DMS53 treated with DMSO at 0.1 percent for 48 hours (cell line): ENCODE measurements at regions not wholly inside any gene's neighbourhood (a gene's known extent, or its start where the extent isn't known, plus 50 kb on each side); places are given as distances from the start of the nearest gene placed in this dataset.
"Not testable (repeated sequence)": the region's sequence is repeated elsewhere in the genome, so short reads cannot be mapped to it uniquely, and the experiment has no call there.

ENCODE experiments used
- DNase-seq: peaks from one replicate; lab custom pipeline; 2025; ENCODE audit not compliant: unreplicated experiment; lab: John Stamatoyannopoulos, UW

DNA sequence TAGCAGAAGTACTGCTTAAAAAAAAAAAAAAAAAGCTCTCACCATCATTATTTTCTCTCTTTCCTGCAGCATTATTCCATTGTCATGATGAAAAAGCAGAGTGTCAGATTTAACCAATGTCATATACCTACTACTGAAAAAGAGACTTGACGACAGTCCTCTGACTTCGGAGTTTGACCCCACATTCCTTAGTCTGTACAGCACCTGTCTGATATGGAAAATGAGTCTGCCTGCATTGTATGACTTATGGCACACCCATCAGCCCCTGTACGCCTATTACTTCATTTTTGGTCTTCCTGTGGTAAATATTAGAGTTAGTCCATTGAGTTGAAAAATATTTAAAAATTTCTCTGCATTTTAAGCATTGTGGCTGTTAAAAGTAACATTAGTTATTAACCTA lies 54.5 kb upstream of the NOX4 start:
- no peak for DNase-seq

DNA sequence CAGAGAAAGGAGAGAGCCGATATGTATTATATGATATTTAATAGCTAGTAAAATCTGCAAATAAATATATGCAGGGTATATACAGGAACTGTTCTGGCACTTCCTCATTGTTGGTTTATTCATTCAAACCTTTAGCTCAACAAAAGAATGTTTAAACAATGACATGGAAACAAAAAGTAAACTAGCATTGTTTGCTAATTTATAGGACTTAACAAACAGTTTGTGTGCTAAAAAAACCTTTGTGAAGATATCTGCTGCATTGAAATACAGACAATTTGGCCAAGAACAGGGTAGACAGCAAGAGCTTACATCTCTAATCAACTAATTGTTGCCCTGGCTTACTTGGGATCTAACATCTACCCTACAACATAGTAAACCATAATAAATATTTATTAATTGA lies 64.6 kb upstream of the NOX4 start:
- DNase-seq = not testable (repeated sequence)

DNA sequence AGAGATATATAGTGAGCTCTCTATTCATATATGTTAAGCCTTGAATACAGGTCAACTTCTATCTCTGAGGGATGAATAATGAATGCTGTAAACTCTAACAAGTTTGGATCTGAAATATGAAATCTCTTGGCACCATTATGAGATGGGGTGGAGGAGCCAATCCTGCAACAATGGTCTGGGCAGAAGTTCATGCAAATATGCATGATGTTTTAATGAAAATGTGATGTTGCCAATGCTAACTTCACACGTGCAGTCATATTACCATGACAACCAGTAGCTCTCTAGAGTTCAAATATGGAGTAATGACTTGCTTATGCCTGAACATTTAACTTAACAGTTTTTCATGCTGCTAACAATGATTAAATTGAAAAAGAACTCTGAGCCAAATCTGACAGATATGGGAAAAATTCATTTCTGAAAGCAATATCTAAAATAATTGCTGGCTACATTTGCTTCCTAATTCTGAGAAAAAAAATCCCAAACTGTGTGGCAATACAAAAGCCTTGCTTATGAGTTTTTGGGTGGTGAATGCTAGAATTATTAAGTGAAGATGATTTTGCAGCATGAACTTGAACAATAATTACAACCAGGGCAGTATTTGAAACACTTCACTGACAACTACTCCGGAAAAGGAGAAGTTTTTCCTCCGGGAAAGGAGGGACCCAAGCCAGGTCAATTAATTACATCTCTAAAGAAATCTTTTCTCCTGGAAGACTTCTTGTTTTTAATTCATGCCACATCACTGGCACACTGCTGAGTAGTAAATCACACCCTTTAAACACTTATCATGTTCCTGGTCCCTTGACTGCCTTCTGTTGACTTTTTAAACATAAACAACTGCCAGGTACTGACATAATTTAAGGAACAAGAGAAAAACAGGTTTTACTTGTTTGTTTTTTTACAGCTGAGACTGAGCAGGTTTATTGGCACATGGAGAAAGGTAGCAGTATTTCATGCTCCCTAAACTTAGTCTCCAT lies 65.8 kb upstream of the NOX4 start:
- DNase-seq = peak; percentile 97

DNA sequence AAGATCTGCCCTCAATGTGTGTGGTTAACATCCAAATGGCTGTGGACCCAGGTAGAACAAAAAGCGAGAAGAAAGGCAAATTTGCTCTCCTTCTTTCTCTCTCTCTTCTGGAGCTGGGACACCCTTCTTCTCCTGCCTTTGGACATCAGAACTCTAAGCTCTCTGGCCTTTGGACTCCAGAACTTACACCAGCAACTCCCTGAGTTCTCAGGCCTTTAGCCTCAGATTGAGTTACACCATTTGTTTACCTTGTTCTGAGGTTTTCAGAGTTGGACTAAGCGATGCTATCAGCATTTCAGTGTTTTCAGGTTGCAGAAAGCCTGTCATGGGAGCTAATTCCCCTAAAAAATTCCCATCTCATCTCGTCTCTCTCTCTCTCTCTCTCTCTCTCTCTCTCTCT lies 69.4 kb upstream of the NOX4 start:
- peak; percentile 24 for DNase-seq

DNA sequence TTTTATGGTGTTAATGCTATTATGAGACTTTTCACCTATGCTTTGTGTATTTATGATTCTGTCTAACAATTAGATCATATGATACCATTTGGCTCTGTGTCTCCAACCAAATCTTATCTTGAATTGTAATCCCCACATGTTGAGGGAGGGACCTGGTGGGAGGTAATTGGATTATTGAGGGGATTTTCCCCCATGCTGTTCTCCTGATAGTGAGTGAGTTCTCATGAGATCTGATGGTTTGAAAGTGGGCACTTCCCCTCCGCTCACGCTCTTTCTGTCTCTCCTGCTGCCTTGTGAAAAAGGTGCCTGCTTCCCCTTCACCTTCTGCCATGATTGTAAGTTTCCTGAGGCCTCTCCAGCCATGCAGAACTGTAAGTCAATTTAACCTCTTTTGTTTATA lies 71.6 kb upstream of the NOX4 start:
- DNase-seq = not testable (repeated sequence)

DNA sequence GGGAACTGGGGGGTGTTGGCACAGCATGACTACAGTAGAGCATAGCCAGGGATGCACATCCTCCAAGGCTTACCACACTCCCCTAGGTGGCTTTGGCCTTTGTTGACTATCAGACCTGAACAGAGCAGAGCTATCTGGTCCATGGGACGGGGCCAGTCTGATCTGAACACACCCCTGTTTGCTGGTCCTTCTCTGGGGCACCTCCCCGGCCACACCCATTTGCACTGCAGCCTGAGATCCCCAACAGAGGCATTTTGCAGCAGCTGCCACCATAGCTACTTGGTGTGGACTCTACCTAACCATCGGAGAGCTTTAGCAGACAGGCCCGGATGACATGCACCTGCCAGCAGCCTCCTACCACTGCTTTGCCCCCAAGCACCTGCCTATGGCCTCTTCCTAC lies 75.8 kb upstream of the NOX4 start:
- no peak for DNase-seq

DNA sequence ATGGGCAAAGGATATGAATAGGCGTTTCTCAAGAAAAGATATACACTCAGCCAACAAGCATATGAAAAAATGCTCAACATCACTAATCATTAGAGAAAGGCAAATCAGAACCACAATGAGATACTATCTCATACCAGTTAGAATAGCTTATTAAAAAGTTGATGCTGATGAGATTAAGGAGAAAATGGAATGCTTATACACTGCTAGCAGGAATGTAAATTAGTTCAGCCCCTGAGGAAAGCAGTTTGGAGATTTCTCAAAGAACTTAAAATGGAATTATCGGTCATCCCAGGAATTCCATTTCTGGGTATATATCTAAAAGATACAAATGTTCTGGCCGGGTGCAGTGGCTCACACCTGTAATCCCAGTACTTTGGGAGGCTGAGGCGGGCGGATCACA lies 78.2 kb upstream of the NOX4 start:
- DNase-seq = not testable (repeated sequence)

DNA sequence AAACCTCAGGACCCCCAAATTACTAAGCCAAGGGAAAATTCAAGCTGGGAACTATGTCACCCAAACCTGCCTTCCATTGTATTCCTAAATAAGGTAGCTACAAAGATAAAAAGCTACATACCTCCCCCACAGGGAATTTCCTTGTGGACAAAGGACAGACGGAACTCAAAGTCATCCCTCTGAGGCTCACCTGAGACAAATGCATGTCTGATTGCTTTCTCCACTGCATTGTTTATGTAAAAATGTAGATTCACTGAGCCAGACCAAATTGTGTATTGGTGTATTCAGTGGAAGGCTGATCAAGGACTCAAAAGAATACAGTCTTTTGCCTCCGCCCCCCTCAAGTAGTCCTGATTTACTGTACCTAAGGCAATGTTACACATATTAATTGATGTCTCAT lies 80.5 kb upstream of the NOX4 start:
- DNase-seq = not testable (repeated sequence)

DNA sequence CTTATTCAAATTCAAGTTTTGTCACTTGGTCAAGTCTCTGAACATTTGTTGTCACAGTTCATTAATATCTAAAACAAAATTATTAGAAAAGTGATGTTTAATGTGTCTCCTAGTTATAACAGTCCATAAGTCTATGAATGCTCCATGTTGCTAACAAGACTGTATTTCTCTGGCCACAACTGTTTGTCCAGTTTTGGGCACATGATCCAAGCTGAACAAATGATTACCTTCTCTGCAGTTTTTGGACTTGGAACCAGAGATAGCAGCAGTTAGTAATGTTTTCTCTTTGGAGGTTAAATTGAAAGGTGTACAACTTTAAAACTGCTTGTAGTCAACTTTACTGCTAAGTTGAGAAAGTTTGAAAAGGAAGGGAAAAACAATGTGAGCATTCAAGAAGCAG lies 84.7 kb upstream of the NOX4 start:
- DNase-seq = not testable (repeated sequence)

DNA sequence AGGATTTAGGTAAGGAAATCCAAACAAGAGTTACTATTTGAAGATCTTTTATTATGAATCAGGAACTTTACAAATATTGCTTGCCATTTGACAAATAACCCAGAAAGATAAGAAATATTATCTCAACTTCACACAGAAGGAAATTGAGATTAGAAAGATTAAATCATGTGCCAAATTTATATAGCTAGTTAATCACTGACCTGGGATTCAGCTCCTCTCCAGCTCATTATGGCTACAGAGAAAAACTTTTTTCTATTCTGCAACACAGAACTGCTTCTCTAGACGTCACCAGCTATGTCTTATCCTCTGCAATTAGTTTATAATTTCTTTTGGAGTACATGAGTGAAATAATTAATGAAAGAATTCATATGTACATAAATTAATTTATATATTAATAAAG lies 86.3 kb upstream of the NOX4 start:
- DNase-seq = not testable (repeated sequence)

DNA sequence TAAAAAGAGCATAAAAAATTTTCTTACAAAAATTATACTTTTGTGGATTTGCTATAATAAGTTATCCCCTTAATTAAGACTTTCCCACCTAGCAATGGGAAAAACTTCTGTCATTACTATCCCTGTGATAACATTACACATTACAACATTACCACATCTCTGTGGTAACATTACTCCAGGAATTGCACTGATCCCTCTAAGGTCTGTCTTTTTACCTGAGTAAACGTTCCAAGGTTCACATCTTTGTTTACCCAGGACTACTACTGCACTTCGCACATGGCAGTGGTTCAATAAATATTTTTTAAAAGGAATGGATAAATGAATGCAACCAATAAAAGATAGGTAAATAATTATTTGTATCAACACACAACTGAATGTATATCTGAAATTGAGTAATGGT lies 92.4 kb upstream of the NOX4 start:
- no peak for DNase-seq

DNA sequence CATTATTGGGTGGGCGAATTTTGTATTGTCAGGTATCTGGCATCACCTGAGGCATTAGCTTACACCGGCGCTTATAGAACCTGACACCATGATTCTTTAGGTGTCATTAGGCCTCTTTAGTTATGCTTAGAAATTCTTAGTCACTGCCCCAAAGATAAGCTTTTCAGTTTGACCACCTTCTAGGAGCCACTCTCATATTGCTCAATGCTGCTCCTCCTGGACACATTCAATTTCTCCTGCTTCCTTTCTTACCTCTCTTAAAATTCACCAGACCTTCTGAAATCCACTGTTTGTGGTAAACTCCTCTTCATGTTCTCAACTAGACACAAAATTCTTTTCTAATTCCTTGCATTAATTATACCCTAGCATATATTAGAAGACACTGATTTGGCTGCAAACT lies 93.9 kb upstream of the NOX4 start:
- not testable (repeated sequence) for DNase-seq

DNA sequence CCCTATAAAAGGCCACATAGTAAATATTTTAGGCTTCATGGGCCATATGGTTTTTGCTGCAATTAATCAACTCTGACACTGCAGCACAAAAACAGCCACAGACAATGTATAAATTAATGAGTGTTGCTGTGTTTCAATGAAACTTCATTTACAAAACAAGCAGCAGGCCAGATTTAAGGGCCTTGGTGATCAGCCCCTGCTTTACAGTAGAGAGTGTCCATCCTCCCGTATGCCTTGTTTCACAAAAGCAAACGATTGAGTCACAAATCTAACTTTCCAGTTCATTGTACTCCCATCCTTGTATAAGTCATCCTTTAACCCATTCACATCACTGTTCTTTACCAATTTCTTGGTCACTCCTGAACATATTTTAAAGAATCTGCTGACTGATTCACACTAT lies 94.3 kb upstream of the NOX4 start:
- DNase-seq = not testable (repeated sequence)

DNA sequence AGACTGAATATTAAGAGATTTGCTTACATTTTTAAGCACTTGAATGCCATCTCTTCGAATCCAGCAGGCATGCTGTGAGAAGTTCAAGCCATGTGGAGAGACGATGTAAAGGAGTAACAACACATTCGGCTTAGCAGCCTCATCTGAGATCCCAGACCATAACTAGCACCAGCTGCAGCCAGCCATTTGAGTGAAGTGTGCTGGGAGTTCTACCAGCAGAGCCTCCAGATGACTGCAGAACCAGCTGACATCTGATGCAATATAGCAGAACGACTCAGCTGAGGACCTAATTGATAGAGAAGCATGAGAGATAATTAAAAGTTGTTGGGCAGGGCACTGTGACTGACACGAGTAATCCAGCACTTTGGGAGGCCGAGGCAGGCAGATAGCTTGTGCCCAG lies 98.2 kb upstream of the NOX4 start:
- not testable (repeated sequence) for DNase-seq

DNA sequence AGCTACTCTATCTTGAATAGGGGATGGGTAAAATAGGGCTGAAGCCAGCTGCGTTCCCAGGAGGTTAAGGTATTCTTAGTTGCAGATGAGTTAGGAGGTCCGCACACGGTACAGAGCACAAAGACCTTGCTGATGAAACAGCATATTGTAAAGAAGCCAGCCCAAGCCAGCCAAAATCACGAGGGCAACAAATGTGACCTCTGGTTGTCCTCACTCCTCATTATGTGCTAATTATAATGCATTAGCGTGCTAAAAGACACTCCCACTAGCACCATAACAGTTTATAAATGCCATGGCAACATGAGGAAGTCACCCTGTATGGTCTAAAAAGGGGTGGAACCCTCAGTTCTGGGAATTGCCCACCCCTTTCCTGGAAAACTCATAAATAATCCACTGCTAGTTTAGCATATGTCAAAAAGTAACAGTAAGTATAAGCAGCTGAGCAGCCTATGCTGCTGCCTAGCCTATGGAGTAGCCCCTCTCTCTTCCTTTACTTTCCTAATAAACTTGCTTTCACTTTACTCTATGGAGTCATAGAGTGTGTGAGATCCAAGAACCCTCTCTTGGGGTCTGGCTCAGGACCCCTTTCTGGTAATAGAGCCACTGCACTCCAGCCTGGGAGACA lies 98.9 kb upstream of the NOX4 start:
- DNase-seq = not testable (repeated sequence)

DNA sequence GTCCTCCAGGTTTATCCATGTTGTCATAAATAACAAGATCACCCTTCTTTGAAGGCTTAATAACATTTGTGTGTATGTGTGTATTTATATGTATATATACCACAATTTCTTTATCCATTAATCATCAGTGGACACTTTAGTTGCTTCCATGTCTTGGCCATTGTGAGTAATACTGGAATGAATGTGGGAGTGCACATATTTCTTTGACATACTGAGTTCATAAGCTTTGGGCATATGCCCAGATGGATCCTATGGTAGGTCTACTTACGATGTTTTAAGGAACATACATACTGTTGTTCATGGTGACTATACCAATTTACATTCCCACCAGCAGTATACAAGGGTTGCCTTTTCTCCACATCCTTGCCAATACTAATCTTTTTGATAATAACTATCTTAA lies 108.8 kb upstream of the TRIM77 start:
- DNase-seq = not testable (repeated sequence)

DNA sequence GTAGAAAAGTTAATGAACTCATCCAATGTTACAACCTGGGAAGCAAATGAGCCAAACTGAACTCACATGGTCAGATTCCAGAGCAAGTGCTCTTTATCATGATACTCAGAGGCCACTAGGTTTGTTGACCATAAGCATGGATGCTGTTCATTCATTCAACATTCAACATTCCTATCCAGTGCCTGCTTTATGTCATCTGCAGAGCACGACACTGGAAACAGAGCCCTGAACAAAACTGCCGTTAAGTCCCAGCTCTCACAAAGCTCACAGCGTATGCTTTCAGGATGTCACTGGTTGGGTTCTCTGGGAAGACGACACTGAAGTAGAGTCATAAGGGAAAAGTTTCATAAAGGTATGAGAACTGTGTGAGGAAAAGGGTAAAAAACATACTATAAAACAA lies 105.8 kb upstream of the TRIM77 start:
- no peak for DNase-seq

DNA sequence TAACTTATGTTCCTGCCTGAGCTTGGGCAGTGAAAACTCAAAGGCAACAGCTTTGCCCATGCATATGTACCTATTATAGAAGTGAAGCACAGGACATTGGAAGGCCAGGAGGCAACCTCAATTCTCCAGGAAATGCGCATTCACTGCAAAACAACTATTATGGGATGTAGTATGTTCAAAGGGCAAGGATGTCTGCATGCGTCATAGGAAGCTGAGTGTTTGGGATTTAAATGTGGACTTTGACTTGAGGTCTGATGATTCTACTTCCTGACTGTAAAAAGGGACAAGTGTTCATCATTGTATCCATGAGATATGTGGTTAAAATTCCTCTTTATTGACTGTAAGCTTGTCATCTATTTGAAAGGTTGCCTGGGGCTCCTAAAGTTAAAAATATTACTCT lies 103.3 kb upstream of the TRIM77 start:
- DNase-seq = peak; percentile 96

DNA sequence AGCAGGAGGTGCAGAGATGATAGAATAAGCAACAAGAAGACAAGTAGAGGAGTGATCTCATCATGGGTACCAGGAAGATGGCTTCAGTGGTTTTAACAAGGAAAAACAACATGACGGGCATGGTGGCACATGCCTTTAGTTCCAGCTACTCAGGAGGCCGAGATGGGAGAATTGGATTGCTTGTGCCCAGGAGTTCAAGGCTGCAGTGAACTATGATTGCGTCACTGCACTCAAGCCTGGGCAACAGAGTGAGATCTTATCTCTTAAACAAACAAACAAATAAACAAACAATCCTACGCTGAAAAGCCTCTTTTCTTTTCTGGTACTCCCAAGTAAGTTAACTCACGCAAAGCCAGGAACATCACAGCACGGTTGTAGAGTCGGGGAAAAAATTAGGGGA lies 102.6 kb upstream of the TRIM77 start:
- DNase-seq = not testable (repeated sequence)

DNA sequence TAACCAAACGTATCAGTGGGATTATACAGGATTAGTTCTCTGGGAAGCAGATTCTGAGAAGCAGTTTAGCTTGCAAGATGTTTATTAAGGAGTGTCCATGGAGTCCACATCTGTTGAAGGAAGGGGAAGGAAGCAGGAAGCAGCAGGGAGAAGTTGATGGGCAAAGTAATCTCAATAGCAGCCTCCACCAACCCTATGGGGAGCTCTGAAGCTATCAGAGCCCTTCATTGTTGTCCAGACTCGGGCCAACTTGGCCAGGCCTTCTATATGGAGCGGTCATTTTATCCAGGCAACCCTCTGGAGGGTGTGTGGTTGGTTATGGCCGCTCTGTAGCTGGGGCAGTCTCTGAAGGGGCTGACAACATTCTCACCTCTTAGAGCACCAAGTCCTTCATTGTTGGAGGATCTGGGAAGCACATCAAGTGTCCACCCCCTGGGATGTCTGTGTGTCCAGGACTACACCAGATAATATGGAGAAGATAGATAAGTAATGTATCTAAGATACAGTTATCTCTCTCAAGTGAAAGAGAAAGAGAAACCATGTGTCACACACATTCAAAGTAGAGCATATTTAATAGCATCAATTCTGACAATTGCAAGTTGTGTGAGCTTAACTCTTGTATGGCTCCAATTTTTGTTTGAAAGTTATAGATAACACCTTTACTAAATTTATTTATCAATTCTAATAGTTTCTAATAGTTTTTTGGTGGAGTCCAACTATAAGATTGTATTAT lies 101.7 kb upstream of the TRIM77 start:
- no peak for DNase-seq

DNA sequence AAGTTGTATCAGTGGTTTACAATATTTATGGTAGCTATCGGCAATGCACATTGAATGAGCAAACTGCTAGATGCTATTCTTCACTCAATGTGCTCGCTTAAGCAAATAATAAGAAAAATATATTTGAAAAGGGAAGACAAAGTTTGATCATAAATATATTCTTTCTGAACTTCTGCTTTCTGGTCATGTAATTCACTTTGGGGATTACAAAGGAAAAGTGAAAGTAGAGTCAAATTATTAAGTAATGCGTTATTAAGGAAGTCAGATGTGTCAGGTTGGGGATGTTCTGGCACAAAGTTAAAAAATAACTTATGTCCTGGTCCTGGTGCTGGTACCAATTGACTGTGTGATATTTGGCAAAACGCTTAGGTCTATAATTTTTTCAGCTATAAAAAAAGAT lies 98.0 kb upstream of the TRIM77 start:
- DNase-seq = no peak

DNA sequence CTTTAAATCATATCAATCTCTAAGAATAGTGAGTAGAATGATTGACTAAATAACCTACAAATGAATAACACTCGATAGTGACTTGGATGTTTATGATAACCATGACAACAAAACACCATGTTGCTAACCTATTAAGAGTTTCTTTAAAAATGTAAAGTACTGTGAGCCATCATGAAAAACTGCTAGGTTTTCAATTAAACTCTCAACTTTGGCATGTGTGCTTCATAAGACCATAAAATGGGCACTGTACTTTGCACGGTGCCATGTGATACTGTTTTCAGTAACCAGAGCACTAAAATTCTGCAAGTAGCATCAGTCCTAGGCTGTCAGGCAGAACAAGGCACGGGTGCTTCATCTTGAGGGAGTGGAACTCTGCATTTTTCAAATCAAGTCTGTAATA lies 96.2 kb upstream of the TRIM77 start:
- no peak for DNase-seq
